H9 (cell line): ENCODE measurements at regions not wholly inside any gene's neighbourhood (a gene's known extent, or its start where the extent isn't known, plus 50 kb on each side); places are given as distances from the start of the nearest gene placed in this dataset.

ENCODE experiments used
- DNase-seq: peaks from one replicate; pipeline ENCODE4 v3.0.0-alpha.2; 2017
- H2AFZ ChIP-seq: one replicate; pipeline ENCODE4 v1.6.1; 2013; ENCODE audit warnings: mild to moderate bottlenecking, low read length, control low read depth, moderate library complexity
- H2AK5ac ChIP-seq: 2 replicates; pipeline ENCODE4 v1.6.1; 2013; ENCODE audit warnings: low read length, control low read depth, mixed read lengths; ENCODE audit not compliant: insufficient read length
- H2BK120ac ChIP-seq: one replicate; pipeline ENCODE4 v1.6.1; 2013; ENCODE audit warnings: low read depth, mild to moderate bottlenecking, low read length, control low read depth, inconsistent platforms; ENCODE audit not compliant: poor library complexity, severe bottlenecking
- H2BK12ac ChIP-seq: 2 replicates; pipeline ENCODE4 v1.6.1; 2013; ENCODE audit warnings: low read length, control low read depth, mixed read lengths, low read depth; ENCODE audit not compliant: insufficient read length
- H2BK15ac ChIP-seq: 2 replicates; pipeline ENCODE4 v1.6.1; 2013; ENCODE audit warnings: low read depth, low read length, control low read depth
- H2BK20ac ChIP-seq: one replicate; pipeline ENCODE4 v1.6.1; 2013; ENCODE audit warnings: low read depth, mild to moderate bottlenecking, low read length, control low read depth, inconsistent platforms; ENCODE audit not compliant: poor library complexity, severe bottlenecking
- H2BK5ac ChIP-seq: 2 replicates; pipeline ENCODE4 v1.6.1; 2013; ENCODE audit warnings: low read length, control low read depth, mixed read lengths; ENCODE audit not compliant: insufficient read length
- H3K14ac ChIP-seq: 2 replicates; pipeline ENCODE4 v1.6.1; 2013; ENCODE audit warnings: low read length, control low read depth; ENCODE audit not compliant: insufficient read depth
- H3K18ac ChIP-seq: 2 replicates; pipeline ENCODE4 v1.6.1; 2013; ENCODE audit warnings: low read depth, mild to moderate bottlenecking, mixed read lengths, low read length, control low read depth; ENCODE audit not compliant: insufficient read length
- H3K23ac ChIP-seq: 2 replicates; pipeline ENCODE4 v1.6.1; 2013; ENCODE audit warnings: low read length, control low read depth, mixed read lengths, low read depth; ENCODE audit not compliant: insufficient read length
- H3K23me2 ChIP-seq: 2 replicates; pipeline ENCODE4 v1.6.1; 2013; ENCODE audit warnings: low read depth, mild to moderate bottlenecking, mixed read lengths, low read length, control low read depth; ENCODE audit not compliant: insufficient read length, poor library complexity, severe bottlenecking
- H3K27ac ChIP-seq: 2 replicates; pipeline ENCODE4 v1.5.1; 2013; ENCODE audit warnings: low read length, control low read depth, mixed read lengths, low read depth; ENCODE audit not compliant: insufficient read length
- H3K27me3 ChIP-seq: 2 replicates; pipeline ENCODE4 v1.6.1; 2013; ENCODE audit warnings: low read length, control low read depth, inconsistent platforms; ENCODE audit not compliant: insufficient read depth
- H3K4ac ChIP-seq: 2 replicates; pipeline ENCODE4 v1.6.1; 2013; ENCODE audit warnings: low read depth, mild to moderate bottlenecking, control low read depth, inconsistent platforms, low read length, moderate library complexity
- H3K4me1 ChIP-seq: 2 replicates; pipeline ENCODE4 v1.6.1; 2013; ENCODE audit warnings: low read length, control low read depth, inconsistent platforms; ENCODE audit not compliant: insufficient read depth
- H3K4me2 ChIP-seq: 2 replicates; pipeline ENCODE4 v1.6.1; 2013; ENCODE audit warnings: low read length, control low read depth, mixed read lengths; ENCODE audit not compliant: insufficient read length, insufficient read depth
- H3K56ac ChIP-seq: 2 replicates; pipeline ENCODE4 v1.6.1; 2013; ENCODE audit warnings: low read depth, mild to moderate bottlenecking, mixed read lengths, low read length, control low read depth; ENCODE audit not compliant: insufficient read length
- H3K79me1 ChIP-seq: 2 replicates; pipeline ENCODE4 v1.6.1; 2013; ENCODE audit warnings: low read depth, mild to moderate bottlenecking, moderate library complexity, low read length, control low read depth, inconsistent platforms; ENCODE audit not compliant: insufficient read depth, poor library complexity, severe bottlenecking
- H3K79me2 ChIP-seq: 2 replicates; pipeline ENCODE4 v1.6.1; 2013; ENCODE audit warnings: low read length, control low read depth, inconsistent platforms; ENCODE audit not compliant: insufficient read depth
- H3K9ac ChIP-seq: 2 replicates; pipeline ENCODE4 v1.6.1; 2013; ENCODE audit warnings: low read length, control low read depth, mixed read lengths; ENCODE audit not compliant: insufficient read length; ENCODE audit errors: extremely low read depth
- H3K9me3 ChIP-seq: one replicate; pipeline ENCODE4 v1.6.1; 2013; ENCODE audit warnings: low read depth, low read length, inconsistent platforms; ENCODE audit not compliant: control insufficient read depth
- H3T11ph ChIP-seq: one replicate; pipeline ENCODE4 v1.6.1; 2013; ENCODE audit warnings: mild to moderate bottlenecking, low read length, control low read depth, inconsistent platforms
- H4K20me1 ChIP-seq: one replicate; pipeline ENCODE4 v1.6.1; 2013; ENCODE audit not compliant: control insufficient read depth, insufficient read length, insufficient read depth
- H4K5ac ChIP-seq: 2 replicates; pipeline ENCODE4 v1.6.1; 2013; ENCODE audit warnings: low read depth, mild to moderate bottlenecking, mixed read lengths, low read length, control low read depth; ENCODE audit not compliant: insufficient read length
- H4K8ac ChIP-seq: replicated peaks from 2 replicates; pipeline ENCODE4 v1.6.1; 2013; ENCODE audit warnings: low read length, control low read depth, mixed read lengths, low read depth; ENCODE audit not compliant: insufficient read length
- H4K91ac ChIP-seq: 2 replicates; pipeline ENCODE4 v1.6.1; 2013; ENCODE audit warnings: low read depth, mild to moderate bottlenecking, moderate library complexity, mixed read lengths, low read length, control low read depth; ENCODE audit not compliant: insufficient read length
- H3K27ac Mint-ChIP-seq, 3 experiments: 2 replicates in 2 of 3; 3 replicates in 1 of 3; pipeline ENCODE4 v1.8.0; 2020 to 2021; ENCODE audit warnings: mixed read lengths in 3 of 3, mild to moderate bottlenecking in 1 of 3, moderate library complexity in 1 of 3
- H3K27me3 Mint-ChIP-seq: 2 replicates; pipeline ENCODE4 v1.8.0; 2021; ENCODE audit warnings: low read depth, mild to moderate bottlenecking, moderate library complexity, mixed read lengths
- H3K36me3 Mint-ChIP-seq, 3 experiments: 2 replicates in 2 of 3; 3 replicates in 1 of 3; pipeline ENCODE4 v1.8.0; 2020 to 2021; ENCODE audit warnings: low read depth in 3 of 3, mixed read lengths in 3 of 3; ENCODE audit not compliant: insufficient read depth in 1 of 3
- H3K4me1 Mint-ChIP-seq, 2 experiments: 2 replicates each; pipeline ENCODE4 v1.8.0; 2020; ENCODE audit warnings: mixed read lengths in 2 of 2
- H3K4me3 Mint-ChIP-seq, 2 experiments: 2 replicates in 1 of 2; 3 replicates in 1 of 2; pipeline ENCODE4 v1.8.0; 2020 to 2021; ENCODE audit warnings: mild to moderate bottlenecking in 2 of 2, mixed read lengths in 2 of 2, moderate library complexity in 1 of 2
- H3K9me3 Mint-ChIP-seq, 2 experiments: 2 replicates in 1 of 2; 3 replicates in 1 of 2; pipeline ENCODE4 v1.8.0; 2020; ENCODE audit warnings: mild to moderate bottlenecking in 2 of 2, mixed read lengths in 2 of 2, moderate library complexity in 1 of 2
- CTCF ChIP-seq: fragments of 200-600 bp; sonication (generic); conservative IDR thresholded peaks from 3 replicates; pipeline ENCODE4 v1.8.0; 2021; ENCODE audit warnings: antibody characterized with exemption, mild to moderate bottlenecking
- WGBS: extraction: QIAGEN DNeasy Blood & Tissue Kit; methylation state at CpG from one replicate; pipeline ENCODE4 v1.1.7; 2013; ENCODE audit warnings: missing lambda C conversion rate, low lambda C conversion rate, mixed read lengths; ENCODE audit not compliant: insufficient read length; ENCODE audit errors: extremely low coverage; 5-methylcytosine and 5-hydroxymethylcytosine counted together

GRCh38 chr6:138005846-138006245 is 101.4 kb downstream of the PERP start:
- Histone ChIP-seq H2BK20ac (no peak overlapping the region), H3K9ac (no peak overlapping the region)
- no CpG with 5 or more reads among the region's 5 CpGs for WGBS

More at GRCh38 chr6:138005846-138006245, 101.4 kb downstream of the PERP start:
- no peak overlapping the region for H4K8ac ChIP-seq
- H2BK120ac ChIP-seq, result no peak overlapping the region
- no peak overlapping the region for H2AFZ ChIP-seq
- no peak for TF ChIP-seq CTCF
- no peaks in the 10 kb centered on the region for H3K79me1 ChIP-seq
- no peak overlapping the region for H3K4ac ChIP-seq
- no peaks in the 10 kb centered on the region for H3K36me3 Mint-ChIP-seq
- H2BK12ac ChIP-seq, result no peak overlapping the region
- H3K27me3 Mint-ChIP-seq, result no peaks in the 10 kb centered on the region; the same call in 1 of the 2 replicates
- H4K91ac ChIP-seq, result no peak overlapping the region
- no peak overlapping the region for H2BK15ac ChIP-seq
- DNase-seq, result no peak
- H3K27ac Mint-ChIP-seq, result no peak overlapping the region
- H3T11ph ChIP-seq, result no peak overlapping the region
- peaks cover 11 to 31% of the 10 kb centered on the region in 2 experiments for H3K4me1 Mint-ChIP-seq
- H3K27ac ChIP-seq, result no peak overlapping the region
- H2AK5ac ChIP-seq, result no peak overlapping the region
- no peaks in the 10 kb centered on the region for H3K23me2 ChIP-seq
- H3K27me3 ChIP-seq, result no peaks in the 10 kb centered on the region
- H3K4me1 ChIP-seq, result 0 out of 2 replicates have a peak, but pooled peaks cover 5% of the 10 kb centered on the region
- no peaks in the 10 kb centered on the region for H4K20me1 ChIP-seq
- H3K9me3 Mint-ChIP-seq, result no peaks in the 10 kb centered on the region
- no peak overlapping the region for H3K4me2 ChIP-seq
- H3K14ac ChIP-seq, result no peak overlapping the region
- H3K79me2 ChIP-seq, result no peaks in the 10 kb centered on the region
- H3K23ac ChIP-seq, result no peak overlapping the region
- no peak overlapping the region for H3K18ac ChIP-seq
- no peak overlapping the region for H3K4me3 Mint-ChIP-seq
- H4K5ac ChIP-seq, result no peak overlapping the region
- H3K9me3 ChIP-seq, result no peaks in the 10 kb centered on the region
- no peak overlapping the region for H3K56ac ChIP-seq
- H2BK5ac ChIP-seq, result no peak overlapping the region
